HEK293T (cell line): ENCODE measurements at regions not wholly inside any gene's neighbourhood (a gene's known extent, or its start where the extent isn't known, plus 50 kb on each side); places are given as distances from the start of the nearest gene placed in this dataset.

Experiments used
- CTCF ChIA-PET: fragments of 350-600 bp; formaldehyde crosslinking; extraction: SDS; loops from one replicate; lab custom pipeline; 2021; ENCODE audit warnings: antibody characterized with exemption, inconsistent platforms; lab: Yijun Ruan, JAX
- POLR2A ChIA-PET: fragments of 350-600 bp; formaldehyde crosslinking; extraction: SDS; loops from one replicate; lab custom pipeline; 2020; ENCODE audit warnings: antibody characterized with exemption, inconsistent platforms; lab: Yijun Ruan, JAX
- DNase-seq: peaks from one replicate; pipeline ENCODE4 v3.0.0; 2012; ENCODE audit warnings: mixed read lengths; ENCODE audit errors: extremely low spot score
- ARNT ChIP-seq: fragments of 450-650 bp; IDR thresholded peaks from 2 replicates; pipeline ENCODE4 v1.6.1; 2017; ENCODE audit warnings: mild to moderate bottlenecking
- BHLHE40 ChIP-seq: fragments of 450-650 bp; IDR thresholded peaks from 2 replicates; pipeline ENCODE4 v1.6.1; 2016; ENCODE audit warnings: mild to moderate bottlenecking, moderate library complexity, borderline replicate concordance
- CTBP1 ChIP-seq: fragments of 450-650 bp; IDR thresholded peaks from 2 replicates; pipeline ENCODE4 v1.6.1; 2016; ENCODE audit warnings: borderline replicate concordance
- ELF4 ChIP-seq: fragments of 450-650 bp; IDR thresholded peaks from 2 replicates; pipeline ENCODE4 v1.6.1; 2017; ENCODE audit warnings: antibody characterized with exemption
- FOXA1 ChIP-seq: fragments of 450-650 bp; IDR thresholded peaks from 2 replicates; pipeline ENCODE4 v1.6.1; 2016; ENCODE audit warnings: mild to moderate bottlenecking
- FOXK2 ChIP-seq: fragments of 450-650 bp; IDR thresholded peaks from 2 replicates; pipeline ENCODE4 v1.6.1; 2016; ENCODE audit warnings: mild to moderate bottlenecking
- FOXM1 ChIP-seq: fragments of 450-650 bp; IDR thresholded peaks from 2 replicates; pipeline ENCODE4 v1.6.1; 2017; ENCODE audit warnings: mild to moderate bottlenecking, borderline replicate concordance
- HDGF ChIP-seq: fragments of 450-650 bp; IDR thresholded peaks from 2 replicates; pipeline ENCODE4 v1.6.1; 2017; ENCODE audit warnings: antibody characterized with exemption, borderline replicate concordance
- L3MBTL2 ChIP-seq: fragments of 450-650 bp; conservative IDR thresholded peaks from 2 replicates; pipeline ENCODE4 v1.6.1; 2016; ENCODE audit warnings: mild to moderate bottlenecking
- LEF1 ChIP-seq: fragments of 450-650 bp; IDR thresholded peaks from 2 replicates; pipeline ENCODE4 v1.6.1; 2017; ENCODE audit warnings: mild to moderate bottlenecking, borderline replicate concordance
- NFRKB ChIP-seq: fragments of 450-650 bp; IDR thresholded peaks from 2 replicates; pipeline ENCODE4 v1.6.1; 2016; ENCODE audit warnings: mild to moderate bottlenecking, moderate library complexity
- PKNOX1 ChIP-seq: fragments of 450-650 bp; IDR thresholded peaks from 2 replicates; pipeline ENCODE4 v1.6.1; 2016
- SP1 ChIP-seq: fragments of 450-650 bp; IDR thresholded peaks from 2 replicates; pipeline ENCODE4 v1.6.1; 2017
- SUZ12 ChIP-seq: fragments of 450-650 bp; IDR thresholded peaks from 2 replicates; pipeline ENCODE4 v1.6.1; 2016; ENCODE audit warnings: mild to moderate bottlenecking
- TARDBP ChIP-seq: fragments of 450-650 bp; IDR thresholded peaks from 2 replicates; pipeline ENCODE4 v1.6.1; 2016
- ZNF384 ChIP-seq: fragments of 450-650 bp; IDR thresholded peaks from 2 replicates; pipeline ENCODE4 v1.6.1; 2016

GRCh38 chr2:180322781-180323180, 315.7 kb upstream of the CWC22 start:
- no peak for DNase-seq
- POLR2A ChIA-PET: no interaction called here
- CTCF ChIA-PET: no interaction called here
- no peak for TF ChIP-seq LEF1
- no peak for TF ChIP-seq TARDBP
- no peak for TF ChIP-seq FOXK2
- TF ChIP-seq FOXM1: no peak
- no peak for TF ChIP-seq FOXA1
- TF ChIP-seq ARNT: no peak
- TF ChIP-seq SUZ12: no peak
- no peak for TF ChIP-seq HDGF

- ChIA-PET POLR2A (no interaction called here), CTCF (no interaction called here)
- DNase-seq: no peak
- TF ChIP-seq SUZ12 (no peak), SP1 (no peak), LEF1 (no peak), PKNOX1 (no peak), TARDBP (no peak), HDGF (no peak), FOXK2 (no peak), ELF4 (no peak)
Observed at GRCh38 chr2:180319586-180320405, 312.7 kb upstream of the CWC22 start.

GRCh38 chr2:180314086-180314485, 307.0 kb upstream of the CWC22 start:
- TF ChIP-seq ARNT (no peak), L3MBTL2 (no peak), SP1 (no peak), FOXA1 (no peak), HDGF (no peak), TARDBP (no peak), CTBP1 (no peak), FOXK2 (no peak), LEF1 (no peak), FOXM1 (no peak), ZNF384 (no peak), SUZ12 (no peak), PKNOX1 (no peak), ELF4 (no peak), BHLHE40 (no peak)
- no peak for DNase-seq
- CTCF ChIA-PET: interaction anchor here (0.6 kb wide), 1 partner anchor 27 kb away, joined by 6 read pairs; no protein-coding TSS in a partner anchor
- POLR2A ChIA-PET: no interaction called here

GRCh38 chr2:180312542-180312941, 305.4 kb upstream of the CWC22 start:
- ChIA-PET CTCF (no interaction called here), POLR2A (no interaction called here)
- DNase-seq: no peak
- TF ChIP-seq FOXK2 (no peak), CTBP1 (no peak), ZNF384 (no peak), FOXA1 (no peak), NFRKB (no peak), SUZ12 (no peak), HDGF (no peak)

- ChIA-PET CTCF (no interaction called here), POLR2A (no interaction called here)
- TF ChIP-seq TARDBP: no peak
- no peak for TF ChIP-seq ZNF384
- TF ChIP-seq L3MBTL2: no peak
- TF ChIP-seq CTBP1: peak; percentile 78; the same call in 1 of the 2 replicates
- no peak for TF ChIP-seq FOXM1
- TF ChIP-seq HDGF: no peak
- TF ChIP-seq BHLHE40: no peak
- TF ChIP-seq SP1: no peak
- TF ChIP-seq ARNT: peak; percentile 56; the same call in 1 of the 2 replicates
- no peak for TF ChIP-seq FOXA1
- TF ChIP-seq NFRKB: no peak
- TF ChIP-seq SUZ12: no peak
- peak; percentile 77 for TF ChIP-seq PKNOX1
- DNase-seq: peak; percentile 10
Observed at GRCh38 chr2:180307096-180307495, 300.0 kb upstream of the CWC22 start.

- no peak for DNase-seq
- no peak for TF ChIP-seq NFRKB
- no peak for TF ChIP-seq FOXK2
- no peak for TF ChIP-seq LEF1
- TF ChIP-seq ELF4: no peak
- TF ChIP-seq FOXA1: no peak
- no peak for TF ChIP-seq FOXM1
- no peak for TF ChIP-seq HDGF
- no peak for TF ChIP-seq L3MBTL2
- TF ChIP-seq SP1: no peak
- TF ChIP-seq CTBP1: no peak
- no peak for TF ChIP-seq ZNF384
- TF ChIP-seq BHLHE40: no peak
- ChIA-PET CTCF (no interaction called here), POLR2A (no interaction called here)
Observed at GRCh38 chr2:180306346-180306745, 299.2 kb upstream of the CWC22 start.
